Hepatocyte (in vitro differentiated cells): ENCODE measurements at regions not wholly inside any gene's neighbourhood (a gene's known extent, or its start where the extent isn't known, plus 50 kb on each side); places are given as distances from the start of the nearest gene placed in this dataset.

Experiments
- DNase-seq: peaks from one replicate; pipeline ENCODE4 v3.0.0-alpha.2; 2016; ENCODE audit warnings: low spot score
- H2AFZ ChIP-seq: fragments of 200-600 bp; sonication (generic); 2 replicates; pipeline ENCODE4 v1.6.0; 2016; ENCODE audit warnings: antibody characterized with exemption, mild to moderate bottlenecking
- H3K27ac ChIP-seq: fragments of 200-600 bp; sonication (generic); 2 replicates; pipeline ENCODE4 v1.5.1; 2016; ENCODE audit warnings: mild to moderate bottlenecking
- H3K27me3 ChIP-seq: fragments of 200-600 bp; sonication (generic); 2 replicates; pipeline ENCODE4 v1.6.1; 2016
- H3K36me3 ChIP-seq: fragments of 200-600 bp; sonication (generic); replicated peaks from 2 replicates; pipeline ENCODE4 v1.5.1; 2016; ENCODE audit warnings: low read depth; ENCODE audit not compliant: insufficient read depth
- H3K4me1 ChIP-seq: fragments of 200-600 bp; sonication (generic); 2 replicates; pipeline ENCODE4 v1.5.1; 2016; ENCODE audit warnings: mild to moderate bottlenecking, moderate library complexity; ENCODE audit not compliant: insufficient read depth
- H3K4me2 ChIP-seq: fragments of 200-600 bp; sonication (generic); 2 replicates; pipeline ENCODE4 v1.6.0; 2016
- H3K4me3 ChIP-seq: fragments of 200-600 bp; sonication (generic); 2 replicates; pipeline ENCODE4 v1.5.1; 2016; ENCODE audit warnings: mild to moderate bottlenecking
- H3K79me2 ChIP-seq: fragments of 200-600 bp; sonication (generic); 2 replicates; pipeline ENCODE4 v1.6.0; 2017; ENCODE audit warnings: mild to moderate bottlenecking
- H3K9me2 ChIP-seq: fragments of 200-600 bp; sonication (generic); replicated peaks from 2 replicates; pipeline ENCODE4 v1.6.0; 2017; ENCODE audit warnings: mild to moderate bottlenecking; ENCODE audit not compliant: insufficient read depth
- H3K9me3 ChIP-seq: fragments of 200-600 bp; sonication (generic); 2 replicates; pipeline ENCODE4 v1.5.1; 2016; ENCODE audit warnings: low read depth, mild to moderate bottlenecking
- H4K20me1 ChIP-seq: fragments of 200-600 bp; sonication (generic); 2 replicates; pipeline ENCODE4 v1.6.0; 2016; ENCODE audit warnings: mild to moderate bottlenecking; ENCODE audit not compliant: insufficient read depth, poor library complexity, severe bottlenecking
- EZH2 ChIP-seq: fragments of 200-600 bp; sonication (generic); IDR thresholded peaks from 2 replicates; pipeline ENCODE4 v1.6.1; 2016; ENCODE audit warnings: antibody characterized with exemption, mild to moderate bottlenecking, borderline replicate concordance
- EZH2phosphoT487 ChIP-seq: fragments of 200-600 bp; sonication (generic); IDR thresholded peaks from one replicate; pipeline ENCODE4 v1.6.1; 2018; ENCODE audit warnings: antibody characterized with exemption, mild to moderate bottlenecking, low read depth, moderate library complexity; ENCODE audit not compliant: unreplicated experiment, severe bottlenecking
- WGBS: methylation state at CpG from one replicate; pipeline ENCODE4 v1.1.6; 2016; ENCODE audit warnings: low lambda C conversion rate; ENCODE audit errors: missing lambda C conversion rate; 5-methylcytosine and 5-hydroxymethylcytosine counted together
- TF ChIP-seq, protein P1 (sequence below): fragments of 200-600 bp; sonication (generic); IDR thresholded peaks from 2 replicates; pipeline ENCODE4 v1.5.1; 2016; ENCODE audit warnings: antibody characterized with exemption, mild to moderate bottlenecking; ENCODE audit not compliant: poor library complexity

DNA sequence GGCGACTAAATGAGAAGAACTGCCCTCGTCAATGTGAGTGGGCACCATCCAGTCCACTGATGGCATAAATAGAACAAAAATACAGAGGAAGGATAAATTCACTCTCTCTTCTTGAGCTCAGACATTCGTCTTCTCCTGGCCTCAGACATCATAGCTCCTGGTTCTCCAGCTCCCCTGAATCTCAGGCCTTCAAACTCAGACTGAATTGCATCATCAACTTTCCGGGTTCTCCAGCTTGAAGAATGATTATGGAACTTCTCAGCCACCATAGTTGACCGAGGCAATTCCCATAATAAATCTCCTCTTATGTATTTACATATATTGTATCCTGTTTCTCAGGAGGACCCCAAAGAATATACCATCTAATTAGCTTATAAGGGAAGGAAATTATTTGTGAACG, 55.0 kb upstream of the FNDC3A start:
- no peak overlapping the region for H3K4me3 ChIP-seq
- no peaks in the 10 kb centered on the region for H3K9me2 ChIP-seq
- TF ChIP-seq EZH2 (no peak), EZH2phosphoT487 (no peak)
- TF ChIP-seq, protein P1, sequence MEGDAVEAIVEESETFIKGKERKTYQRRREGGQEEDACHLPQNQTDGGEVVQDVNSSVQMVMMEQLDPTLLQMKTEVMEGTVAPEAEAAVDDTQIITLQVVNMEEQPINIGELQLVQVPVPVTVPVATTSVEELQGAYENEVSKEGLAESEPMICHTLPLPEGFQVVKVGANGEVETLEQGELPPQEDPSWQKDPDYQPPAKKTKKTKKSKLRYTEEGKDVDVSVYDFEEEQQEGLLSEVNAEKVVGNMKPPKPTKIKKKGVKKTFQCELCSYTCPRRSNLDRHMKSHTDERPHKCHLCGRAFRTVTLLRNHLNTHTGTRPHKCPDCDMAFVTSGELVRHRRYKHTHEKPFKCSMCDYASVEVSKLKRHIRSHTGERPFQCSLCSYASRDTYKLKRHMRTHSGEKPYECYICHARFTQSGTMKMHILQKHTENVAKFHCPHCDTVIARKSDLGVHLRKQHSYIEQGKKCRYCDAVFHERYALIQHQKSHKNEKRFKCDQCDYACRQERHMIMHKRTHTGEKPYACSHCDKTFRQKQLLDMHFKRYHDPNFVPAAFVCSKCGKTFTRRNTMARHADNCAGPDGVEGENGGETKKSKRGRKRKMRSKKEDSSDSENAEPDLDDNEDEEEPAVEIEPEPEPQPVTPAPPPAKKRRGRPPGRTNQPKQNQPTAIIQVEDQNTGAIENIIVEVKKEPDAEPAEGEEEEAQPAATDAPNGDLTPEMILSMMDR = no peak
- H3K27me3 ChIP-seq = no peaks in the 10 kb centered on the region
- 90% methylated on average over 6 of the region's 6 CpGs for WGBS
- H3K4me1 ChIP-seq = no peaks in the 10 kb centered on the region
- no peaks in the 10 kb centered on the region for H3K79me2 ChIP-seq
- no peaks in the 10 kb centered on the region for H3K9me3 ChIP-seq
- H3K4me2 ChIP-seq = no peak overlapping the region
- H3K36me3 ChIP-seq = no peaks in the 10 kb centered on the region
- H2AFZ ChIP-seq = no peak overlapping the region
- no peaks in the 10 kb centered on the region for H4K20me1 ChIP-seq
- H3K27ac ChIP-seq = no peak overlapping the region
- DNase-seq = no peak

DNA sequence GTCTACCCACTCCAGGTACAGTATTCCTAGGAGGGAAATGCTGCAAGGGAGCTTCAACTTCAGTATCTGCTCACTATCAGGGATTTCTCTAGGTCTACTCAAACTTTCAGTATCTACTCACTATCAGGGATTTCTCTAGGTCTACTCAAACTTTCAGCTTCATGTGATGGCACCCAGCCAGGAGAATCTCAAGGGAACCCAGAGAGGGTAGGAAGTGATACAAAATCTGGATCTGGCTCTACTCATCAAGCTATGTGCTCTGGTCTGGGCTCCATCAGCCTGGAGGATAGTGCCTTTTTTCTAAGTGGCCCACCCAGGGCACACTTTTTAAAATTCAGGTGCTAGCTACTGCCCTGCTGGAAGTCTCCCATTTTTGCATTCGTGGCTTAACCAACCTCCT, 52.3 kb upstream of the FNDC3A start:
- 100% methylated on average over 1 of the region's 1 CpG for WGBS
- Histone ChIP-seq H2AFZ (no peak overlapping the region), H4K20me1 (no peaks in the 10 kb centered on the region), H3K9me3 (no peaks in the 10 kb centered on the region), H3K9me2 (no peaks in the 10 kb centered on the region), H3K79me2 (no peaks in the 10 kb centered on the region), H3K27me3 (peaks cover 3% of the 10 kb centered on the region), H3K4me3 (no peak overlapping the region), H3K4me1 (no peaks in the 10 kb centered on the region), H3K36me3 (no peaks in the 10 kb centered on the region), H3K4me2 (no peak overlapping the region), H3K27ac (no peak overlapping the region)
- TF ChIP-seq, protein P1 = no peak
- no peak for TF ChIP-seq EZH2phosphoT487
- no peak for TF ChIP-seq EZH2
- no peak for DNase-seq

DNA sequence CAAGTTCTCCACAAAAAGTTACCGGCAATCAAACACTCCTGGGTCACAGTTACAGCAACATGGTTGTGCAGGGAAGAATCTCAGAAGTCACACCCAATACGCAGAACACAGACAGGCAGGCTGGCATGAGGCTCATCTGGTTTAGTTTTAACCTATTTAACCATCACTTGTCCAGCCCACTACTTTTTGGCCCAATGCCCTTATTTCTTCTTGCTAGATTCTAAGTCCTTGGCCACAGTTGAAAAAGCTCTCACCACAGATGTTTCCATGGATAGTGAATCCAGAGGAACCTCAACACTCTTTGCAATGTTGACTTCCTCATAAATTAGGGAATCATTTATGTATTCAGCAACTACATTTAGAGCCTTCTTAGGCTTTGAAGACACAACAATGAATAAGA, 50.7 kb upstream of the FNDC3A start:
- H3K27ac ChIP-seq = no peak overlapping the region
- no peak overlapping the region for H3K4me3 ChIP-seq
- H4K20me1 ChIP-seq = no peaks in the 10 kb centered on the region
- TF ChIP-seq, protein P1 = no peak
- TF ChIP-seq EZH2 = no peak
- no peak for TF ChIP-seq EZH2phosphoT487
- peaks cover 3% of the 10 kb centered on the region for H3K27me3 ChIP-seq
- DNase-seq = no peak
- no peaks in the 10 kb centered on the region for H3K36me3 ChIP-seq
- no peak overlapping the region for H2AFZ ChIP-seq
- no peaks in the 10 kb centered on the region for H3K4me1 ChIP-seq
- WGBS = 93% methylated on average over 2 of the region's 2 CpGs
- H3K9me2 ChIP-seq = no peaks in the 10 kb centered on the region
- no peaks in the 10 kb centered on the region for H3K9me3 ChIP-seq
- no peaks in the 10 kb centered on the region for H3K79me2 ChIP-seq
- H3K4me2 ChIP-seq = no peak overlapping the region
